ENCODE measurements at regions not wholly inside any gene's neighbourhood (a gene's known extent, or its start where the extent isn't known, plus 50 kb on each side); places are given as distances from the start of the nearest gene placed in this dataset.
"Not testable (repeated sequence)": the region's sequence is repeated elsewhere in the genome, so short reads cannot be mapped to it uniquely, and the experiment has no call there.

- Histone ChIP-seq H3K27me3 (ENCODE audit: control insufficient read depth, low read length) (no peaks in the 10 kb centered on the region), H3K9me3 (ENCODE audit: control insufficient read depth, insufficient read depth, low read length) (no peaks in the 10 kb centered on the region), H3K4me2 (ENCODE audit: low read length) (no peak overlapping the region), H3K79me2 (ENCODE audit: control insufficient read depth, low read length) (no peaks in the 10 kb centered on the region), H3K27ac (ENCODE audit: low read depth, low read length) (no peak overlapping the region), H3K9me2 (replicated peaks; ENCODE audit: control insufficient read depth, low read length) (no peaks in the 10 kb centered on the region), H3F3A (ENCODE audit: control insufficient read depth, insufficient read depth) (no peaks in the 10 kb centered on the region), H3K4me1 (ENCODE audit: control insufficient read depth, low read length) (peaks cover 5% of the 10 kb centered on the region), H3K36me3 (ENCODE audit: control insufficient read depth, low read length) (no peaks in the 10 kb centered on the region), H4K20me1 (ENCODE audit: control insufficient read depth, insufficient read depth, low read depth, low read length) (no peaks in the 10 kb centered on the region), H3K4me3 (ENCODE audit: low read length) (no peak overlapping the region)
- TF ChIP-seq, protein P1, sequence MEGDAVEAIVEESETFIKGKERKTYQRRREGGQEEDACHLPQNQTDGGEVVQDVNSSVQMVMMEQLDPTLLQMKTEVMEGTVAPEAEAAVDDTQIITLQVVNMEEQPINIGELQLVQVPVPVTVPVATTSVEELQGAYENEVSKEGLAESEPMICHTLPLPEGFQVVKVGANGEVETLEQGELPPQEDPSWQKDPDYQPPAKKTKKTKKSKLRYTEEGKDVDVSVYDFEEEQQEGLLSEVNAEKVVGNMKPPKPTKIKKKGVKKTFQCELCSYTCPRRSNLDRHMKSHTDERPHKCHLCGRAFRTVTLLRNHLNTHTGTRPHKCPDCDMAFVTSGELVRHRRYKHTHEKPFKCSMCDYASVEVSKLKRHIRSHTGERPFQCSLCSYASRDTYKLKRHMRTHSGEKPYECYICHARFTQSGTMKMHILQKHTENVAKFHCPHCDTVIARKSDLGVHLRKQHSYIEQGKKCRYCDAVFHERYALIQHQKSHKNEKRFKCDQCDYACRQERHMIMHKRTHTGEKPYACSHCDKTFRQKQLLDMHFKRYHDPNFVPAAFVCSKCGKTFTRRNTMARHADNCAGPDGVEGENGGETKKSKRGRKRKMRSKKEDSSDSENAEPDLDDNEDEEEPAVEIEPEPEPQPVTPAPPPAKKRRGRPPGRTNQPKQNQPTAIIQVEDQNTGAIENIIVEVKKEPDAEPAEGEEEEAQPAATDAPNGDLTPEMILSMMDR (IDR thresholded peaks at IDR 0.05; ENCODE audit: low read depth, low read length, poor library complexity, severe bottlenecking): no peak
- no peak for TF ChIP-seq EZH2phosphoT487 (IDR thresholded peaks at IDR 0.05; ENCODE audit: borderline replicate concordance, low read length)
Measured at GRCh38 chr3:153783741-153784480, 337.3 kb upstream of the ARHGEF26 start.

DNA sequence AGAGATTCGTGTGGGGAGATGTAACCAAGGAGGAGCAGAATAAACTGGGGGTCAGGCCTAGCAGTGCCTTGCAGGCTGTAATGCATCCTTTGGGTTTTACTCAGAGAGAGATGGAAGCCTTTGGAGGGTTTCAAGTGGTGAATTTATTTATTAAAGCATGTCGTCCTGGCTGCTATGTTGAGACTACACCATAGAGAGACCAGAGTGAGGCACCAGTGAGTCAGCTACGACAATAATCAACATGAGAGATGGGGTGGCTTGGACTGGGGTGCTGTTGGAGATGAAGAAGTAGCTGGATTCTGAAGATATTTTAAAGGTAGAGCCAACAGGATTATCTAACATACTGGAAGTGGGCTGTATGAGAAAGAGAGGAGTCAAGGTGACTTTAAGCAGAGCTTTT lies 335.3 kb upstream of the ARHGEF26 start:
- no peaks in the 10 kb centered on the region for H3K9me2 ChIP-seq (replicated peaks; ENCODE audit: control insufficient read depth, low read length)
- no peak overlapping the region for H3K27ac ChIP-seq (ENCODE audit: low read depth, low read length)
- H3K4me3 ChIP-seq (ENCODE audit: low read length): no peak overlapping the region
- H3K27me3 ChIP-seq (ENCODE audit: control insufficient read depth, low read length): no peaks in the 10 kb centered on the region
- no peaks in the 10 kb centered on the region for H4K20me1 ChIP-seq (ENCODE audit: control insufficient read depth, insufficient read depth, low read depth, low read length)
- H3K9me3 ChIP-seq (ENCODE audit: control insufficient read depth, insufficient read depth, low read length): no peaks in the 10 kb centered on the region
- H3K36me3 ChIP-seq (ENCODE audit: control insufficient read depth, low read length): no peaks in the 10 kb centered on the region
- H3K4me1 ChIP-seq (ENCODE audit: control insufficient read depth, low read length): peaks cover 5% of the 10 kb centered on the region
- H3K4me2 ChIP-seq (ENCODE audit: low read length): no peak overlapping the region
- H3K79me2 ChIP-seq (ENCODE audit: control insufficient read depth, low read length): no peaks in the 10 kb centered on the region
- no peaks in the 10 kb centered on the region for H3F3A ChIP-seq (ENCODE audit: control insufficient read depth, insufficient read depth)
- no peak for TF ChIP-seq EZH2phosphoT487 (IDR thresholded peaks at IDR 0.05; ENCODE audit: borderline replicate concordance, low read length)
- TF ChIP-seq, protein P1 (IDR thresholded peaks at IDR 0.05; ENCODE audit: low read depth, low read length, poor library complexity, severe bottlenecking): peak; percentile 24

- no peak overlapping the region for H3K4me2 ChIP-seq (ENCODE audit: low read length)
- peaks cover 5% of the 10 kb centered on the region for H3K4me1 ChIP-seq (ENCODE audit: control insufficient read depth, low read length)
- H3K27ac ChIP-seq (ENCODE audit: low read depth, low read length): no peak overlapping the region
- H3K9me3 ChIP-seq (ENCODE audit: control insufficient read depth, insufficient read depth, low read length): peaks cover 3% of the 10 kb centered on the region; the same call in 1 of the 2 replicates
- no peaks in the 10 kb centered on the region for H3K36me3 ChIP-seq (ENCODE audit: control insufficient read depth, low read length)
- no peak for TF ChIP-seq EZH2phosphoT487 (IDR thresholded peaks at IDR 0.05; ENCODE audit: borderline replicate concordance, low read length)
- H3K4me3 ChIP-seq (ENCODE audit: low read length): no peak overlapping the region
- no peaks in the 10 kb centered on the region for H3K79me2 ChIP-seq (ENCODE audit: control insufficient read depth, low read length)
- H4K20me1 ChIP-seq (ENCODE audit: control insufficient read depth, insufficient read depth, low read depth, low read length): no peaks in the 10 kb centered on the region
- no peaks in the 10 kb centered on the region for H3F3A ChIP-seq (ENCODE audit: control insufficient read depth, insufficient read depth)
- no peaks in the 10 kb centered on the region for H3K9me2 ChIP-seq (replicated peaks; ENCODE audit: control insufficient read depth, low read length)
- no peaks in the 10 kb centered on the region for H3K27me3 ChIP-seq (ENCODE audit: control insufficient read depth, low read length)
Measured at GRCh38 chr3:153789380-153789779, 331.8 kb upstream of the ARHGEF26 start.

DNA sequence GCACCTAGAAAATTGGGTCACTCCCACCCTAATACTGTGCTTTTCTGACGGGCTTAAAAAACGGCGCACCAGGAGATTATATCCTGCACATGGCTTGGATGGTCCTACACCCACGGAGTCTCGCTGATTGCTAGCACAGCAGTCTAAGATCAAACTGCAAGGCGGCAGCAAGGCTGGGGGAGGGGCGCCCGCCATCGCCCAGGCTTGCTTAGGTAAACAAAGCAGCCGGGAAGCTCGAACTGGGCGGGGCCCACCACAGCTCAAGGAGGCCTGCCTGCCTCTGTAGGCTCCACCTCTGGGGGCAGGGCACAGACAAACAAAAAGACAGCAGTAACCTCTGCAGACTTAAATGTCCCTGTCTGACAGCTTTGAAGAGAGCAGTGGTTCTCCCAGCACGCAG lies 324.1 kb upstream of the ARHGEF26 start:
- not testable (repeated sequence) for H3F3A ChIP-seq (ENCODE audit: control insufficient read depth, insufficient read depth); H3K27ac ChIP-seq (ENCODE audit: low read depth, low read length); H3K79me2 ChIP-seq (ENCODE audit: control insufficient read depth, low read length); H3K27me3 ChIP-seq (ENCODE audit: control insufficient read depth, low read length); H3K4me1 ChIP-seq (ENCODE audit: control insufficient read depth, low read length); H4K20me1 ChIP-seq (ENCODE audit: control insufficient read depth, insufficient read depth, low read depth, low read length); H3K9me2 ChIP-seq (replicated peaks; ENCODE audit: control insufficient read depth, low read length); H3K4me3 ChIP-seq (ENCODE audit: low read length); H3K36me3 ChIP-seq (ENCODE audit: control insufficient read depth, low read length); H3K9me3 ChIP-seq (ENCODE audit: control insufficient read depth, insufficient read depth, low read length); H3K4me2 ChIP-seq (ENCODE audit: low read length)
